ENCODE measurements at regions not wholly inside any gene's neighbourhood (a gene's known extent, or its start where the extent isn't known, plus 50 kb on each side); places are given as distances from the start of the nearest gene placed in this dataset.

GRCh38 chr13:94780421-94780820 is 68.1 kb upstream of the SOX21 start:
- no peak for TF ChIP-seq CTCF (IDR thresholded peaks at IDR 0.05 in 8 of 11, conservative IDR thresholded peaks at IDR 0.05 in 3 of 11)
- no peak for TF ChIP-seq POLR2AphosphoS5 (IDR thresholded peaks at IDR 0.05)
- TF ChIP-seq POLR2A (IDR thresholded peaks at IDR 0.05) = no peak

Measured in spleen (tissue), 7 donors.